ENCODE measurements at regions not wholly inside any gene's neighbourhood (a gene's known extent, or its start where the extent isn't known, plus 50 kb on each side); places are given as distances from the start of the nearest gene placed in this dataset.

GRCh38 chr5:56751572-56752313 lies 63.6 kb upstream of the MAP3K1 start:
- no peaks in the 10 kb centered on the region for H3K36me3 ChIP-seq (ENCODE audit: control insufficient read depth in 1 of 2, insufficient read depth in 2 of 2, low read length in 1 of 2)
- H3K4me3 ChIP-seq (ENCODE audit: low read length in 2 of 2) = no peak overlapping the region
- H3K27me3 ChIP-seq (ENCODE audit: control insufficient read depth in 1 of 2, insufficient read depth in 2 of 2, low read length in 1 of 2) = no peaks in the 10 kb centered on the region
- no peaks in the 10 kb centered on the region for H3K9me3 ChIP-seq (ENCODE audit: control insufficient read depth, low read length)
- H3K4me1 ChIP-seq (ENCODE audit: control insufficient read depth in 1 of 2, insufficient read depth in 2 of 2, low read length in 2 of 2) = no peaks in the 10 kb centered on the region
- no peak overlapping the region for H3K27ac ChIP-seq (ENCODE audit: low read depth in 1 of 2, low read length in 2 of 2)
- WGBS, 2 donors = 4 to 10% methylated on average over 2 of the region's 2 CpGs
- DNase-seq (no peak), ATAC-seq (ENCODE audit: low FRiP score) (no peak)
- intact Hi-C loops (cut with DNase I) = no loop called here

GRCh38 chr5:56749842-56750241 lies 65.5 kb upstream of the MAP3K1 start:
- no peaks in the 10 kb centered on the region for H3K9me3 ChIP-seq (ENCODE audit: control insufficient read depth, low read length)
- H3K4me1 ChIP-seq (ENCODE audit: control insufficient read depth in 1 of 2, insufficient read depth in 2 of 2, low read length in 2 of 2) = no peaks in the 10 kb centered on the region
- H3K27ac ChIP-seq (ENCODE audit: low read depth in 1 of 2, low read length in 2 of 2) = no peak overlapping the region
- H3K4me3 ChIP-seq (ENCODE audit: low read length in 2 of 2) = no peak overlapping the region
- H3K36me3 ChIP-seq (ENCODE audit: control insufficient read depth in 1 of 2, insufficient read depth in 2 of 2, low read length in 1 of 2) = no peaks in the 10 kb centered on the region
- no peak for ATAC-seq (ENCODE audit: low FRiP score)
- WGBS, 2 donors = 94 to 96% methylated on average over 3 of the region's 3 CpGs
- DNase-seq = no peak
- no peaks in the 10 kb centered on the region for H3K27me3 ChIP-seq (ENCODE audit: control insufficient read depth in 1 of 2, insufficient read depth in 2 of 2, low read length in 1 of 2)
- intact Hi-C loops (cut with DNase I) = no loop called here

- no peak for ATAC-seq (ENCODE audit: low FRiP score)
Measured at GRCh38 chr5:56746553-56747339, 68.6 kb upstream of the MAP3K1 start.

GRCh38 chr5:56745864-56746263 lies 69.5 kb upstream of the MAP3K1 start:
- intact Hi-C loops (cut with DNase I) = no loop called here
- Histone ChIP-seq H3K4me3 (ENCODE audit: low read length in 2 of 2) (no peak overlapping the region), H3K9me3 (ENCODE audit: control insufficient read depth, low read length) (no peaks in the 10 kb centered on the region), H3K27me3 (ENCODE audit: control insufficient read depth in 1 of 2, insufficient read depth in 2 of 2, low read length in 1 of 2) (no peaks in the 10 kb centered on the region), H3K36me3 (ENCODE audit: control insufficient read depth in 1 of 2, insufficient read depth in 2 of 2, low read length in 1 of 2) (no peaks in the 10 kb centered on the region), H3K27ac (ENCODE audit: low read depth in 1 of 2, low read length in 2 of 2) (no peak overlapping the region), H3K4me1 (ENCODE audit: control insufficient read depth in 1 of 2, insufficient read depth in 2 of 2, low read length in 2 of 2) (no peaks in the 10 kb centered on the region)
- ATAC-seq (ENCODE audit: low FRiP score) = no peak
- 96 to 97% methylated on average over 6 of the region's 6 CpGs for WGBS, 2 donors
- DNase-seq = no peak

More at GRCh38 chr5:56746553-56747339, 68.6 kb upstream of the MAP3K1 start:
- intact Hi-C loops (cut with DNase I) = no loop called here
- Histone ChIP-seq H3K27me3 (ENCODE audit: control insufficient read depth in 1 of 2, insufficient read depth in 2 of 2, low read length in 1 of 2) (no peaks in the 10 kb centered on the region), H3K4me1 (ENCODE audit: control insufficient read depth in 1 of 2, insufficient read depth in 2 of 2, low read length in 2 of 2) (no peaks in the 10 kb centered on the region), H3K36me3 (ENCODE audit: control insufficient read depth in 1 of 2, insufficient read depth in 2 of 2, low read length in 1 of 2) (no peaks in the 10 kb centered on the region), H3K4me3 (ENCODE audit: low read length in 2 of 2) (no peak overlapping the region), H3K27ac (ENCODE audit: low read depth in 1 of 2, low read length in 2 of 2) (no peak overlapping the region), H3K9me3 (ENCODE audit: control insufficient read depth, low read length) (no peaks in the 10 kb centered on the region)
- no peak for DNase-seq
- 82 to 98% methylated on average over 4 of the region's 4 CpGs for WGBS, 2 donors

GRCh38 chr5:56740868-56741267 lies 74.5 kb upstream of the MAP3K1 start:
- H3K27ac ChIP-seq (ENCODE audit: low read depth in 1 of 2, low read length in 2 of 2) = no peak overlapping the region
- no peaks in the 10 kb centered on the region for H3K36me3 ChIP-seq (ENCODE audit: control insufficient read depth in 1 of 2, insufficient read depth in 2 of 2, low read length in 1 of 2)
- H3K4me3 ChIP-seq (ENCODE audit: low read length in 2 of 2) = no peak overlapping the region
- DNase-seq = no peak
- intact Hi-C loops (cut with DNase I) = no loop called here
- no peaks in the 10 kb centered on the region for H3K4me1 ChIP-seq (ENCODE audit: control insufficient read depth in 1 of 2, insufficient read depth in 2 of 2, low read length in 2 of 2)
- no peaks in the 10 kb centered on the region for H3K27me3 ChIP-seq (ENCODE audit: control insufficient read depth in 1 of 2, insufficient read depth in 2 of 2, low read length in 1 of 2)
- H3K9me3 ChIP-seq (ENCODE audit: control insufficient read depth, low read length) = no peaks in the 10 kb centered on the region
- 97 to 98% methylated on average over 4 of the region's 4 CpGs for WGBS, 2 donors
- ATAC-seq (ENCODE audit: low FRiP score) = no peak

- 6 to 14% methylated on average over 1 of the region's 1 CpG for WGBS, 2 donors
- no peaks in the 10 kb centered on the region for H3K9me3 ChIP-seq (ENCODE audit: control insufficient read depth, low read length)
Measured at GRCh38 chr5:56739990-56740389, 75.4 kb upstream of the MAP3K1 start.

GRCh38 chr5:56737951-56738606 lies 77.3 kb upstream of the MAP3K1 start:
- Histone ChIP-seq H3K27ac (ENCODE audit: low read depth in 1 of 2, low read length in 2 of 2) (no peak overlapping the region), H3K4me1 (ENCODE audit: control insufficient read depth in 1 of 2, insufficient read depth in 2 of 2, low read length in 2 of 2) (no peaks in the 10 kb centered on the region), H3K27me3 (ENCODE audit: control insufficient read depth in 1 of 2, insufficient read depth in 2 of 2, low read length in 1 of 2) (no peaks in the 10 kb centered on the region), H3K36me3 (ENCODE audit: control insufficient read depth in 1 of 2, insufficient read depth in 2 of 2, low read length in 1 of 2) (no peaks in the 10 kb centered on the region), H3K4me3 (ENCODE audit: low read length in 2 of 2) (no peak overlapping the region), H3K9me3 (ENCODE audit: control insufficient read depth, low read length) (no peaks in the 10 kb centered on the region)
- intact Hi-C loops (cut with DNase I) = no loop called here
- 93 to 94% methylated on average over 6 of the region's 6 CpGs for WGBS, 2 donors
- DNase-seq (no peak), ATAC-seq (ENCODE audit: low FRiP score) (no peak)

More at GRCh38 chr5:56739990-56740389, 75.4 kb upstream of the MAP3K1 start:
- no peak for DNase-seq
- H3K36me3 ChIP-seq (ENCODE audit: control insufficient read depth in 1 of 2, insufficient read depth in 2 of 2, low read length in 1 of 2) = no peaks in the 10 kb centered on the region
- ATAC-seq (ENCODE audit: low FRiP score) = no peak
- H3K4me3 ChIP-seq (ENCODE audit: low read length in 2 of 2) = no peak overlapping the region
- H3K27ac ChIP-seq (ENCODE audit: low read depth in 1 of 2, low read length in 2 of 2) = no peak overlapping the region
- no peaks in the 10 kb centered on the region for H3K27me3 ChIP-seq (ENCODE audit: control insufficient read depth in 1 of 2, insufficient read depth in 2 of 2, low read length in 1 of 2)
- H3K4me1 ChIP-seq (ENCODE audit: control insufficient read depth in 1 of 2, insufficient read depth in 2 of 2, low read length in 2 of 2) = no peaks in the 10 kb centered on the region
- intact Hi-C loops (cut with DNase I) = no loop called here

GRCh38 chr5:56737002-56737621 lies 78.2 kb upstream of the MAP3K1 start:
- Histone ChIP-seq H3K27ac (ENCODE audit: low read depth in 1 of 2, low read length in 2 of 2) (no peak overlapping the region), H3K4me3 (ENCODE audit: low read length in 2 of 2) (no peak overlapping the region), H3K9me3 (ENCODE audit: control insufficient read depth, low read length) (no peaks in the 10 kb centered on the region), H3K36me3 (ENCODE audit: control insufficient read depth in 1 of 2, insufficient read depth in 2 of 2, low read length in 1 of 2) (no peaks in the 10 kb centered on the region), H3K27me3 (ENCODE audit: control insufficient read depth in 1 of 2, insufficient read depth in 2 of 2, low read length in 1 of 2) (no peaks in the 10 kb centered on the region), H3K4me1 (ENCODE audit: control insufficient read depth in 1 of 2, insufficient read depth in 2 of 2, low read length in 2 of 2) (no peaks in the 10 kb centered on the region)
- intact Hi-C loops (cut with DNase I) = no loop called here
- DNase-seq (no peak), ATAC-seq (ENCODE audit: low FRiP score) (no peak)
- 90 to 92% methylated on average over 5 of the region's 5 CpGs for WGBS, 2 donors
